MCF 10A (cell line): ENCODE measurements at regions not wholly inside any gene's neighbourhood (a gene's known extent, or its start where the extent isn't known, plus 50 kb on each side); places are given as distances from the start of the nearest gene placed in this dataset.

ENCODE experiments used
- BruUV-seq: library from RNA; stranded (reverse); fragments of 400-500 nt; replicated peaks from 2 replicates; lab custom pipeline; 2021; lab: Mats Ljungman, UMichigan
- CTCF ChIA-PET: fragments of 300-600 bp; sonication (Branson Sonifier 250); formaldehyde crosslinking; extraction: SDS; loops from one replicate; lab custom pipeline; 2021; ENCODE audit warnings: antibody characterized with exemption, inconsistent platforms; lab: Yijun Ruan, JAX
- POLR2A ChIA-PET: fragments of 300-600, 350-650 bp; sonication (Branson Sonifier 250); formaldehyde crosslinking; extraction: SDS; loops from one replicate; lab custom pipeline; 2020; ENCODE audit warnings: antibody characterized with exemption, inconsistent platforms; lab: Yijun Ruan, JAX
- DNase-seq: peaks from one replicate; pipeline ENCODE4 v3.0.0-alpha.2; 2018; ENCODE audit not compliant: unreplicated experiment
- H3K27ac Mint-ChIP-seq: one replicate; pipeline ENCODE4 v1.8.0; 2022; ENCODE audit warnings: mild to moderate bottlenecking, low read depth, mixed read lengths; ENCODE audit not compliant: unreplicated experiment
- H3K27me3 Mint-ChIP-seq: one replicate; pipeline ENCODE4 v1.8.0; 2022; ENCODE audit warnings: mixed read lengths; ENCODE audit not compliant: insufficient read depth, unreplicated experiment
- H3K36me3 Mint-ChIP-seq: one replicate; pipeline ENCODE4 v1.8.0; 2022; ENCODE audit warnings: mild to moderate bottlenecking, moderate library complexity, mixed read lengths; ENCODE audit not compliant: insufficient read depth, unreplicated experiment
- H3K4me1 Mint-ChIP-seq: one replicate; pipeline ENCODE4 v1.8.0; 2022; ENCODE audit warnings: mixed read lengths; ENCODE audit not compliant: insufficient read depth, unreplicated experiment
- H3K4me3 Mint-ChIP-seq: one replicate; pipeline ENCODE4 v1.8.0; 2022; ENCODE audit warnings: mild to moderate bottlenecking, moderate library complexity, mixed read lengths; ENCODE audit not compliant: unreplicated experiment
- H3K9me3 Mint-ChIP-seq: one replicate; pipeline ENCODE4 v1.8.0; 2022; ENCODE audit warnings: mixed read lengths; ENCODE audit not compliant: unreplicated experiment
- intact Hi-C: fragments of 100-400 bp; cut with micrococcal nuclease; formaldehyde crosslinking; loops from 2 replicates; pipeline ENCODE4 v1.14.1; 2022
- TF ChIP-seq, protein P1 (sequence below): fragments of 200-600 bp; IDR thresholded peaks from one replicate; pipeline ENCODE4 v1.8.0; 2022; ENCODE audit warnings: antibody characterized with exemption, mild to moderate bottlenecking; ENCODE audit not compliant: unreplicated experiment

DNA sequence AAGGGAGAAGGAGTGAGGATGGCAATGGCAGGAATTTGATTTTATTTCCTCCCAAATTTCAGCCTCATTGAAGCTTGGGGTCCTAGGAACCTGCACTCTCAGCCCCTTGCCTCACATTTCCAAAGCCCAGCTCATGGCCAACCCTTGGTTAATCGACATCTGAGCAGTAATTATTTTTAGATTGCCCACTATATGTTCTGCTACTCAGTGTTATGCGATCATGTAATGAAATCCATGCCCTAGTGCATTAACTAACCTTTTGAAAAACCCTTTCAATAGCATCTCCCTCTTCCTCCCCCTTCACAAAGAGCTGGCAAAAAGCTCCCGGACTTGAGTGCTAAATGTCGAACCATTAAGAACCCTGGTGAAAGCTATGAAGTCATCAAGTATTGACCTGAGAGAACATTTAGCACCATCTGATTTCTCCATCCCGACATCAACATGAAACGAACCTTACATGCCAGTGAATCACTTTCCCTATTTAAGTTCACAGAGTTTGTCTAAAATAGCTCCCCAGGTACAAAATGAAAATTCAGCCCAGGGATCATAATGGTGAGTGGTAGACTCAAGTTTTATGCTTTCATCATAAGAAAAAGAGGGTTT, 59.2 kb upstream of the RPS6KA3 start:
- POLR2A ChIA-PET: interaction anchor here (0.7 kb wide), 1 partner anchor 24 kb away, joined by 3 read pairs; no protein-coding TSS in a partner anchor
- peaks cover 68% of the 10 kb centered on the region for H3K27me3 Mint-ChIP-seq
- CTCF ChIA-PET: interaction anchor here (0.8 to 1.0 kb wide), 3 partner anchors 8 to 57 kb away, joined by 3 read pairs; no protein-coding TSS in a partner anchor
- no peak overlapping the region for H3K27ac Mint-ChIP-seq
- no peaks in the 10 kb centered on the region for H3K4me1 Mint-ChIP-seq
- TF ChIP-seq, protein P1, sequence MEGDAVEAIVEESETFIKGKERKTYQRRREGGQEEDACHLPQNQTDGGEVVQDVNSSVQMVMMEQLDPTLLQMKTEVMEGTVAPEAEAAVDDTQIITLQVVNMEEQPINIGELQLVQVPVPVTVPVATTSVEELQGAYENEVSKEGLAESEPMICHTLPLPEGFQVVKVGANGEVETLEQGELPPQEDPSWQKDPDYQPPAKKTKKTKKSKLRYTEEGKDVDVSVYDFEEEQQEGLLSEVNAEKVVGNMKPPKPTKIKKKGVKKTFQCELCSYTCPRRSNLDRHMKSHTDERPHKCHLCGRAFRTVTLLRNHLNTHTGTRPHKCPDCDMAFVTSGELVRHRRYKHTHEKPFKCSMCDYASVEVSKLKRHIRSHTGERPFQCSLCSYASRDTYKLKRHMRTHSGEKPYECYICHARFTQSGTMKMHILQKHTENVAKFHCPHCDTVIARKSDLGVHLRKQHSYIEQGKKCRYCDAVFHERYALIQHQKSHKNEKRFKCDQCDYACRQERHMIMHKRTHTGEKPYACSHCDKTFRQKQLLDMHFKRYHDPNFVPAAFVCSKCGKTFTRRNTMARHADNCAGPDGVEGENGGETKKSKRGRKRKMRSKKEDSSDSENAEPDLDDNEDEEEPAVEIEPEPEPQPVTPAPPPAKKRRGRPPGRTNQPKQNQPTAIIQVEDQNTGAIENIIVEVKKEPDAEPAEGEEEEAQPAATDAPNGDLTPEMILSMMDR: no peak
- no peaks in the 10 kb centered on the region for H3K9me3 Mint-ChIP-seq
- BruUV-seq: no TSS peak
- no peak overlapping the region for H3K4me3 Mint-ChIP-seq
- intact Hi-C loops: no loop called here
- no peak for DNase-seq
- H3K36me3 Mint-ChIP-seq: no peaks in the 10 kb centered on the region

DNA sequence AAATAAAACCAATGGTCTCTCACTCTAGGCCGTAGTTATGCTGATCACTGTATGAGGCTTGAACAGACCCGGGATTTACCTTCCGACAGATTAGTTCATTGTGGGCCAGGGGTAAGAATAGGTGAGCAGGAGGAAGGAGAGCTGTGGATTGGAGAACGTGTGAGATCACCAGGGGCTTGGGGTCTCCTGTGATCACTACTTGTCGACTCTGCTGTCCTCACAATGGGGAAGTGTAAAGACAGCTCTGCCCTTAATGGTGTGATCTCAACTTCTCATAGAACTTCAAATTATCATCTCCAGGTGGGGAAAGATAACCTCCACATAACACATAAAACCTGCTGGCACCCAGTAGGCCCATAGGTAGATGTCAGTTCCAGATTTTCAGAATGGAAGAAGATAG, 56.2 kb upstream of the RPS6KA3 start:
- DNase-seq: no peak
- Mint-ChIP-seq H3K4me1 (no peaks in the 10 kb centered on the region), H3K27me3 (peaks cover 85% of the 10 kb centered on the region), H3K4me3 (no peak overlapping the region), H3K27ac (no peak overlapping the region), H3K9me3 (no peaks in the 10 kb centered on the region), H3K36me3 (no peaks in the 10 kb centered on the region)
- CTCF ChIA-PET: no interaction called here
- intact Hi-C loops: no loop called here
- no TSS peak for BruUV-seq
- POLR2A ChIA-PET: no interaction called here
- TF ChIP-seq, protein P1: no peak

DNA sequence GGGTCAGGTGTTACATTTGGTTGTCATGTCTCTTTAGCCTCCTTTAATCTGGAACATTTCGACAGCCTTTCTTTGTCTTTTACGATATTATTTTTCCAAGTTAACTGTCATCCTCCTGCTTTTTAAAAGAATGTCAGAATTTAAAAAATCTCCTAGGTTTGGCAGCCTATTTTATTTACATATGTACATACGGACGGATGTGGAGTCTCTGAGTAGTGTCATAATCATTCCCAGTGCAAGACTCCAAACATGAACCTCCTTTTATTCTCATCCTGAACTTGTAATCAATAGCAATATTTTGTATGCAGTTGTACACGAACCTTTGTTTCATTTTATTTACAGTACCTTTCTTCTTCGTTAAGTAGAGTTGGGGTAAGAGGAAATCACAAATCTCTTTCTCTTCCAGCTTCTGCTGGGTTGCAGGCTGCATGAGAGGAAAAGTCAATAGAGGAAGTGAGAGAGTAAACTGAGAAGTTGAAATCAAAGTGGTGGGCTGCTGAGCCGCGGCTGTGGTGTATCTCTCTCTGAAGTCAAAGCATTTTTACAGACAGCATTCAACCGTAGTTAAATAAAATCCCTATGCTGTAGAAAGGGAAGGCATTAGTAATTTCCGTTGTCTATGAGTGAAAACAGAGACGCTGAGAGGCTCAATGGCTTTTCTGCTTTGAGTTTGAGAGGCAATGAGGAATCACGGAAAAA, 53.9 kb upstream of the RPS6KA3 start:
- Mint-ChIP-seq H3K36me3 (no peaks in the 10 kb centered on the region), H3K27ac (no peak overlapping the region), H3K27me3 (peaks cover 73% of the 10 kb centered on the region), H3K4me1 (no peaks in the 10 kb centered on the region), H3K4me3 (no peak overlapping the region), H3K9me3 (no peaks in the 10 kb centered on the region)
- POLR2A ChIA-PET: no interaction called here
- no TSS peak for BruUV-seq
- intact Hi-C loops: no loop called here
- DNase-seq: no peak
- TF ChIP-seq, protein P1: no peak
- CTCF ChIA-PET: no interaction called here

DNA sequence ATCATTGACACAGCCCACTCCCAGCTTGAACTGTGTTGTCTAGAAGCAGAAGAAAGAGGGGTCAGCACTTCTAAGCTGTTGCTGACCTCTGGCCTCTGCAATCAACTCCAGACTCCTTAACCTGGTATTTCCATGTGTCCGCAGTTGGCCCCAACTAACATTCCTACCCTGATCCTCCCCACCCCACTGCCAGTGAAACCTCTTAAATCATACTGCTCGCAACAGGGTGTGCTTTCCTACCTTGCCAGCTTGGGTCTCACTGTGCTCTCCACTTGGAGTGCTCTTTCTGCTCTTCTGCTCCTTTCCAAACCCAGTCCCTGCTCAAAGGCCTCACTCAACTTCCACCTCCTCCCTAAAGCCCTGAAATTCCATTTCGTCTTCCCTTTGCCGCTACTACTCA, 52.3 kb upstream of the RPS6KA3 start:
- intact Hi-C loops: no loop called here
- TF ChIP-seq, protein P1: no peak
- BruUV-seq: no TSS peak
- no peaks in the 10 kb centered on the region for H3K4me1 Mint-ChIP-seq
- peaks cover 59% of the 10 kb centered on the region for H3K27me3 Mint-ChIP-seq
- no peak overlapping the region for H3K4me3 Mint-ChIP-seq
- DNase-seq: no peak
- H3K36me3 Mint-ChIP-seq: no peaks in the 10 kb centered on the region
- ChIA-PET CTCF (no interaction called here), POLR2A (no interaction called here)
- no peaks in the 10 kb centered on the region for H3K9me3 Mint-ChIP-seq
- no peak overlapping the region for H3K27ac Mint-ChIP-seq
